GM23338 (cell line): ENCODE measurements at regions not wholly inside any gene's neighbourhood (a gene's known extent, or its start where the extent isn't known, plus 50 kb on each side); places are given as distances from the start of the nearest gene placed in this dataset.

Experiments used
- CREB1 ChIP-seq: fragments of 250-450 bp; sonication (Bioruptor Pico); IDR thresholded peaks from 2 replicates; pipeline ENCODE4 v1.5.0; 2020; ENCODE audit warnings: low read depth, mild to moderate bottlenecking, moderate library complexity
- CTCF ChIP-seq, 2 experiments: fragments of 200-600 bp in 1 of 2; sonication (generic) in 1 of 2; conservative IDR thresholded peaks; 2 replicates each; pipeline versions ENCODE4 v1.5.1 to v1.6.1; 2016 to 2017; ENCODE audit warnings: antibody characterized with exemption in 2 of 2, low read depth in 2 of 2, mild to moderate bottlenecking in 2 of 2, moderate library complexity in 1 of 2
- ETS1 ChIP-seq: IDR thresholded peaks from 2 replicates; pipeline ENCODE4 v1.6.1; 2016; ENCODE audit warnings: antibody characterized with exemption
- EZH2 ChIP-seq: fragments of 200-600 bp; sonication (generic); IDR thresholded peaks from one replicate; pipeline ENCODE4 v1.8.0; 2017; ENCODE audit warnings: antibody characterized with exemption, mild to moderate bottlenecking, low read depth; ENCODE audit not compliant: unreplicated experiment
- EZH2phosphoT487 ChIP-seq: fragments of 200-600 bp; sonication (generic); IDR thresholded peaks from one replicate; pipeline ENCODE4 v1.8.1; 2018; ENCODE audit warnings: antibody characterized with exemption; ENCODE audit not compliant: unreplicated experiment
- JUNB ChIP-seq: IDR thresholded peaks from one replicate; pipeline ENCODE4 v1.6.1; 2016; ENCODE audit warnings: antibody characterized with exemption; ENCODE audit not compliant: unreplicated experiment
- POLR2AphosphoS5 ChIP-seq: IDR thresholded peaks from 2 replicates; pipeline ENCODE4 v1.6.1; 2016; ENCODE audit warnings: antibody characterized with exemption, low read depth
- REST ChIP-seq: IDR thresholded peaks from one replicate; pipeline ENCODE4 v1.6.1; 2018; ENCODE audit warnings: antibody characterized with exemption; ENCODE audit not compliant: unreplicated experiment
- ZNF331 ChIP-seq: fragments of 250-450 bp; sonication (Bioruptor Pico); IDR thresholded peaks from 2 replicates; pipeline ENCODE4 v1.5.0; 2020; ENCODE audit warnings: low read depth, mild to moderate bottlenecking, moderate library complexity

GRCh38 chr20:52736507-52736906 lies 235.7 kb upstream of the TSHZ2 start:
- TF ChIP-seq CTCF (conservative IDR thresholded peaks at IDR 0.05; ENCODE audit: low read depth in 2 of 2) (no peak), REST (no peak), EZH2 (no peak), EZH2phosphoT487 (no peak), ETS1 (no peak), ZNF331 (CRISPR knock-in tag) (no peak), POLR2AphosphoS5 (no peak), CREB1 (CRISPR knock-in tag) (no peak), JUNB (no peak)
